Frontal cortex (tissue), 3 donors: ENCODE measurements at regions not wholly inside any gene's neighbourhood (a gene's known extent, or its start where the extent isn't known, plus 50 kb on each side); places are given as distances from the start of the nearest gene placed in this dataset.

Experiments used
- DNase-seq, 2 donors: peaks; one replicate each; pipeline ENCODE4 v3.0.0; 2012; ENCODE audit warnings: low spot score in 2 of 2
- FAIRE-seq: peaks from 2 replicates; lab custom pipeline; 2012; peaks lifted over from hg19 to GRCh38; lab: Jason Lieb, UNC
- donor health status: control.
- donor health status: control.
- donor health status: control.

DNA sequence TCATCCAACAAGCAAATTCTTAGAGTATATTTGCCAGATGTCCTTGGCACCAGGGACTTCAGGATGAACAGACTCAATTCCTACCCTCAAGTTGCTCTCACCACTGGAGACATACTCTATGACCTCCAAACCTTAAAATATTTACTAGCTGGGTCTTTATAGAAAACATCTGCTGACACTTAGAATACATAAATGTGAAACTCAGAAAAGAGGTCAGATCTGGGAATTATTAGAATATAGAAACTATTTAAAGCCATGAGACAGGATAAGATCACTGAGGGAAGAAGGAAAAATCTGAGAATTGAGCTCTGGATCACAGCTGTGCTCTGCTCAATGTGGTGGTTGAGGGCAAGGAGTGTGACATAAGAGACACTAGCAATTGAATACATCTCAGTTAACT, 695.4 kb upstream of the UBE2E2 start:
- no peak for FAIRE-seq
- DNase-seq, result no peak

DNA sequence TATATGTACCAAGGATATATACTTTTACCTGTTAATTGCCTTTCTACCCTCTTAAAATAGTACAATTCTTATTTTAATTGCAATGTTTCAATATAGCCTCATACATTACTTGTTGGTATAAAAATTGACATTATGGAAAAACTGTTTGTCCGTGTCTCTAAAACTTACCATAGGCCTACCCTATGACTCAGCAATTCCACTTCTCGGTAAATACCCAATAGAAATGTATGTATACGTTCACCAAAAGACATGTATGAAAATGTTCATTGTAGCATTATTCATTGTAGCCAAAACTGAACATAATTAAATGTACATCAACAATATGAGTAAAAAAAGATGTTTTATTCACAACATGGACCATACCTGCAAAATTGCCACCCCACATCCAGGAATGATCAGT, 679.2 kb upstream of the UBE2E2 start:
- DNase-seq, result no peak
- FAIRE-seq, result no peak

DNA sequence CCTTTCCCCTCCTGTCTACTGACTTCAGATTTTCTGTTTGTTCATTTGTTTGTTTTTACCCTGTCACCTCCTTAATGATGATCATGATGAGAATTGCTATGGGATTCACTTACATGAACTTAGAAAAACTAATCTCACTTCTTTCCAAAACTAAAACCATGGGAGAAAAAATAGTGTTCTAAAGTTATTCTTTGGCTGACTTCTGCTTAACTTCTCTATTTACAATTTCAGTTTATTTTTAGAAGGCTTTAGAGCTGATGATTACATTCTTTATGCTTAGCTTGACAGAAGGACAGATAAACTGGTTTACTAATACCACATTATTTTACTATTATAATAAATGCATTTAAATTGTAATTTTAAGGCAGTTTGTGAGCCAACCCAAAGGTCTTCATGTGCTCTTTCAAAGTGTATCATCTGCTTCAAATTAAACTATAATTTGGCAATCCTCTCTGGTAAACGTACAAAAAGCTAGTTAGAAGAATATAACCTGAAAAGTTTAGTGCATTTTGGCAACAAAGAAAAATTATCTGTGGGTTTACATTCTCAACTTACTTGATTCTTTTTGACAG, 676.8 kb upstream of the UBE2E2 start:
- no peak for DNase-seq

DNA sequence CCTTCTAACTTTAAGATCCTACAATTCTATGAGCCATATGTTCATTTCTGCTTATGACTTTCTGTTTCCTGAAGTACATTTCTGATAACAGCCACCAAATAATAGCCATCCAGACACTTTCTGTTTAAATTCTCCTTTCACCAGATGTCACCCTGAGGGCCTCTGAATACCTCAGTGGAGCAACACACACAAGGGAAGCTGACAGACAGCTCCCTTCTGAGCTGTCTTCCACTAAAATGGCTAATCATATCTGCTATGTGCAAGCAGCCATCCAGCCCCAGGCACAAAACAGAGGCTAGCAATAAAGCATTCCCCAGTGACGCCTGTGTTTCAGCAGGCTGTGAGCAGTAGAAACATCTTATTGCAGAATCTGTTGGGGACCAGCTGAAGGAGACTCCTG, 666.6 kb upstream of the UBE2E2 start:
- DNase-seq (no peak), FAIRE-seq (no peak)

More for the DNA sequence above, 676.8 kb upstream of the UBE2E2 start:
- FAIRE-seq, result no peak

DNA sequence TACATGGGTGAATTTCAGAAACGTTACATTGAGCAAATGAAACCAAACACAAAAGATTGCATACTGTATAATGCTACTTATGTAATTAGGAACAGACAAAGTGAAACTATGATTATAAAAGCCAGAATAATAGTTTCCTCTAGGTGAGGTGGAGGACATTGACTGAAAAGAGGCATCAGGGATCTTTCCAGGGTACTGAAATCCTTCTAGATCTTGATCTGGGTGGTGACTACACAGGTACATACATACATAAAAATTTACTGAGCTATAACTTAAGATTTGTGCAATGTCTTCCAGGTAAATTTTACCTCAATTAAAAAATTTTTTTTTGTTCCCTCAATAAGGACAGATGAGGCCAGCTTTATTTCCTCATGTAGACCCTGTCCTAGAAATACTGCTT, 665.6 kb upstream of the UBE2E2 start:
- no peak for DNase-seq
- FAIRE-seq, result no peak

DNA sequence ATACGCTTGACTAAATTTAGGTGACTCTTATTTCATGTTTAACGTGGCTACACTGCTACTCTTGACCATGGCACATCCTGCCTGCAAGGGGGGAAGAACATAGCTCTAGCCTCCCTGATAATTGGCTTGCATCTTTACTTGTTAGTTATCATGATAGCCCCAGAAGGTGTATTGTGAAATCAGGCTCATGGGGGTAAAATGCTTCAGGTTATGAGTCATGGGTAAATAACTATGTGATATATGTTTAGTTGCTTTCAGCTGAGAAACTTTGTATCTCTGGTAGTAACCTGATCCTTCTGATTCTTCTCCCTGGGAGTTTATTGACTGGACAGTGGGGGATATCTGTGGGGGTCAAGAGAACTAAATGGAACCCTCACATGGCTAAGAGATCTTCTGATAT, 660.8 kb upstream of the UBE2E2 start:
- FAIRE-seq (no peak), DNase-seq (no peak)

DNA sequence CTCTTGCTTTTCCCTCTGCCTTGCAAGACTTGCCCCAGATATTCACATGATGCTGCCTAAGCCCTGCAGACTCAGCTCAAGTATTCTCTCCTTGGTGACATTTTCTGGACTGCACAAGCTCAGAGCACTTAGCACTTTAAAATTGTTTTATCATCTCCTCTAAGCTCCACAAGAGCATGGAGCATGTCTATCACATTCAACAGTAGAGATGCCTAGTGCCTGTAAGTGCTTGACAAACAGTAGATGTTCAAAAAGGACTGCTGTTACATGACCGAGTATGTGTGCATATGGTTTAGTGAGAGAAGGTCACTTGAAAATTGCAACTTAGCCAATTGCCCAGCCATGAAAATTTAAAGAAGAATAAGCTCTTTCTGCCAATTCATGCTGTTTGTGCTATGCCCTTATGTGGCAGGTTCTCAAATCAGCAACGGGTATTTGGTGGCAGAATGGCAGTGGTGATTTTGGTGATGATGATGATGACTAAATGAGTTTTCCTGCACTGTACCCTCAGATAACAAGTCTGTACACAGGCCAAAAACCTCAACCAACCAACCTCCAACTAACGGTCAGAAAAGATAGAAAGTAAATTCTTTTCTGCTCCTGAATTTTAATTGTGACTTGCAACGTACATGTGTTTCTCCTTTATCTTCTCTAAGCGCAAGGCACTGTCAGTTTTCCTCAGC, 647.2 kb upstream of the UBE2E2 start:
- FAIRE-seq (no peak), DNase-seq (no peak)

DNA sequence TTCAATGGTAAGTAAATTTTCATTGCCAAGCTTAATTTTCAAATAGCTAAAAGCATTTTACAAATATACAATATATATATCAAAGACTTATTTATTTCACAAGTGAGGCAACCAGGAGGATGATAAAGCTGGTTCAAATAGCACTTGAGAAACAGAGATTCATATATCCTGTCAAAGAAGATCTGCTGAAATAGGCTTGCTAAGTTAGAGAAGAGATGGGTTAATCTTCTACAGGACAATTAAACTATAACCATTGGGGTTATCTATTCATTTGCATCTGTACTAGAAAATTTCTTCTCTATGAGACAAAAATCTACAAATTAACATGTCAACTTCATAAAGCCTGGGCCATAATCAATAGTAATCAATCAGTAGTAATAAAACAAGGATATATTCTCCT, 637.7 kb upstream of the UBE2E2 start:
- DNase-seq (no peak), FAIRE-seq (no peak)

DNA sequence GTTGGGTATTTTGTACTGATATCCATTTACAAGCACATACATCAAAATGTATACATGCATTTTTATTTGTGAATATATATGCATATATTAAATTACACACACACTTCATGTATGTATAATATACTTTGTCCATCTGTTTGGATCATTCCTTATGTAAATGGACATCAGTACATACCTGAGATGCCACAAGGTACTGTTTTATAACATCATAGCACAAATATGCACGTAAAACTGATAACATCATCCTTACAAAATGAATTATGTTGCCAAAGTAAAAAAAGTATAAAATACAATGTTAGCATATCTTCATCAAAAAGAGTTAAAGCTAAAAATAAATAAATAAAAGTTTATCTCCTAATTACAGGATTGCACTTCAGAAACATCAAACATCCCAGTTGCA, 634.8 kb upstream of the UBE2E2 start:
- no peak for FAIRE-seq
- no peak for DNase-seq

DNA sequence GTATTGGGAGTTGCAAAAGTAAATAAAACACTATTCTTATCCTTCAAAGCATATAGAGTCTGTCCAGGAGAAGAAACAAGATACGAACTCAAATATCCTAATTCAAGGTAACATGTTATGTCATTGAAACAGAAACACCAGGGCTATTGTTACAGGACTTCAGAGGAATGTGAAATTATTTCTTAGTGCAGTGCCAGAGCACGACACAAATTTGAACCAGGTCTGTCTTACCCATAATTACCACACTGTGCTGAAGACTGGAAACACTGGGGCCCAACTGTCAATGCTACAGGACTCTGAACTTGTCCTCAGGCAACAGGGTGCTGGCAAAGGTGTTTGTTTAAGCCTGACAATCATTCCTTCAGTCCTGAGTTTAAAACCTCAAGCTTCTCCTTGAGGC, 633.6 kb upstream of the UBE2E2 start:
- no peak for FAIRE-seq
- no peak for DNase-seq

DNA sequence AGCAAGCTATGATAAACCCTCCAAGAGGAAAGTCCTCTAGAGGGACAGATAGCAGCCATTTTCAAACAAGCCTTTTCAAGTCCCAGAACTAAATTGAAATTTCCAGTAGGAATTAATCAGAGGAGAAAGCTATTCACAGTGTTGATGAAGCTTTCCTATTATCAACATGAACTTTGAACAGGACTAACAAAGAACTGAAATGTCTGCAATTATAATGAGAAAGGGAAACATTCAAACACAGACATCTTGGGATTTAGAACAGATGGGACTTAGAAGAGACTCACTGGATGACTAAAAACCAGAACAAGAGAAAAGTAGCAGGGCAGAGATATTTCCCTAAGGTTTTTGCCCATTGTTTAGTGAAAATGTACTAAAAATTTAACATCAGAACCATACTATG, 622.1 kb upstream of the UBE2E2 start:
- no peak for DNase-seq

DNA sequence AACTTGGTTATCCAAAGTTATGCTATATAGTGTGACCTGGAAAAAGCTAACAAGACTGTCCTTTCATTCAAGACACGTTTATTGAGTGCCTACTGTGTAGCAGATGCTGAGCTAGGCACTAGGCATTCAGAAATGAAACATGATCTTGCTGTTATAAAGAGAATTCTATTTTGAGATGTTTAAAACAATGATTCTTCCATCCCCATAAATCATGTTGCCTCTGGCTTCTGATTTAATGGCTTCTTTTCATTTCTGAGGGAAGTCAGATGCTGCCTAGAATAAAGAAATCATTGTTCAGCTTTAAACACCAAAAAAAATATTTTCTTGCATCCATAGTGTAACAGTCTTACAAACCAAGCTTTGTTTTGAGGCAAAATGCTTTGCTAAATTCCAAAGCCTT, 620.9 kb upstream of the UBE2E2 start:
- no peak for DNase-seq
- no peak for FAIRE-seq

More for the DNA sequence above, 622.1 kb upstream of the UBE2E2 start:
- FAIRE-seq, result no peak

DNA sequence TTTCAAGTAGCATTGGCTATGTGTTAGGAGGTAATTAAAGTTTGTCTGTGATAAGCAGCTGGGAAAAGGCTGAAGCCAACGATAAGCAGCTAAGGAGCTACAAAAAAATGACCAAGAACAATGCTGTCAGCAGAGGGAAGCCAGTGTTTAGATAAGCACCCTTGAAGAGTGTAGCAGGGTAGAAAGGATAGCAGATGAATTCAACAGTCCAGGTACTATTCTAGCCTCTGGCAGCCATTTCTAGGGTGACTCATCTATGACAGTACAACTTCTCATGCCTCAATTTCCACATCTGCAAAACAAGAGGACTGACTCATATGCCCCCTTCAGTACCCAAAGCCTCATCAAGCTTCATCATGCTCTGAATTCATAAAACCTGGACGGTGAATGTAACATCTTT, 617.6 kb upstream of the UBE2E2 start:
- no peak for DNase-seq
- FAIRE-seq, result no peak

DNA sequence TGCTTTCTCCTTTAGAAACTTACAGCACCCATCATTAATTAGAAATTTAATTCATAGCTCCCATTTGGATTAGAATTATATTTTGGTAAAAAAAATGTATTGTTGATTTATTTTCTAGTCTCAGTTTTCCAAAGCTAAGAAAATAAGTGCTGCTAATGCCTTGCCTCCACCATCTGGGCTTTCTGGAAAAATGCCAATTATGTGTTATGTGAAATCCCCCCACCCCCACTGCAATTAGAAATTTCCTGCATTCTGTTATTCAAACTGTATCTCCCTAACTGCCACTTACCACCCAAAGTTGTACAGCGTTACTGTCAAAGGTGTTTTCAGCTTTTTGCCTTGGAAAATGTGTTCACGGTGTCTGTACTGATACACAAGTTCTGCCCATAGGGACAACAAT, 617.2 kb upstream of the UBE2E2 start:
- FAIRE-seq, result no peak
- DNase-seq, result no peak

DNA sequence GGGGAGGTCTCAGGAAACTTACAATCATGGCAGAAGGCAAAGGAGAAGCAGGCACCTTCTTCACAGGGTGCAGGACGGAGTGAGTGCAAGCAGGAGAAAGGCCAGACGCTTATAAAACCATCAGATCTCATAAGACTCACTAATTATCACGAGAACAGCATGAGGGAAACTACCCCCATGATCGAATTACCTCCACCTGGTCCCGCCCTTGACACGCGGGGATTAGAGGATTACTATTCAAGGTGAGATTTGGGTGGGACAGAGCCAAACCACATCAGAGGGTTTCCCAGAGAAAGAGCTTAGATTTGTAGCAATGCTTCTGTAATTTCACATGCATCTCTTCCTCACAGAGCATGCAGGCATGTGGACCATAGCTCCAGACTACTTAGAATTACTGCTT, 615.7 kb upstream of the UBE2E2 start:
- DNase-seq (no peak), FAIRE-seq (no peak)

DNA sequence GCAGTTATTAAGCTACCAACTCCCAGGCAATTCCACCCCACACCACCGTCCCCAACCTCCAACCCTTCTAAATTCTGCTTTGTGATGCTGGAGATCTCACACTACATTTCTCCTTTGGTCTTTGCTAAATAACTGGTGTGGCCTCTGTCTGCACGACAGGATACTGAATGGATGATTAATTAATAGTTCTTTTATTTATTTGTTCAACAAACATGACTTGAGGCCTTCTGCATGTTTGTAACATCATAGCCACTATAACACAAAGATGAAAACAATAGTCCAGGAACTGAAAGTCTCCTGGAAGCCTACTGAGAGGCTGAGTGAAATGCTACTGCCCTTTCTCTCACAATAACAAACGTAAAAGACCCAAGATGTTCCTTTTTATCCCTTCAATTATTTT, 609.5 kb upstream of the UBE2E2 start:
- FAIRE-seq (no peak), DNase-seq (no peak)

DNA sequence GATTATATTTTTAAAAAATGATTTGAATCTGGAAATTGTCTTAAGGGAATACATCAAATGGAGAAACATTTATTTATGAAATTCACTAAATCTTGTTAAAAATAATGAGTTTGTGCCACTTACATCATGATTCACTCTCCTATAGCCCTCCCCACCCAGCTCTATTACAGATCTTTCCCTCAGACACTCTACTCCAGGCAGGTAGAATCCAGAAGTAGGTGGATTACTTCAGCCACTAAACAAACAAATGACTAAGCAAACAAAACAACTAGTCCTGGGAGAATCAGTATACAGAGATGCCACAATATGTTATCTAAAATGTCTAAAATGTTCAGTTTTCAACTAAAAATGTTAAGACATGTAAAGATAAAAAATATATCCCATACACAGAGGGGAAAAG, 608.1 kb upstream of the UBE2E2 start:
- FAIRE-seq (no peak), DNase-seq (no peak)

DNA sequence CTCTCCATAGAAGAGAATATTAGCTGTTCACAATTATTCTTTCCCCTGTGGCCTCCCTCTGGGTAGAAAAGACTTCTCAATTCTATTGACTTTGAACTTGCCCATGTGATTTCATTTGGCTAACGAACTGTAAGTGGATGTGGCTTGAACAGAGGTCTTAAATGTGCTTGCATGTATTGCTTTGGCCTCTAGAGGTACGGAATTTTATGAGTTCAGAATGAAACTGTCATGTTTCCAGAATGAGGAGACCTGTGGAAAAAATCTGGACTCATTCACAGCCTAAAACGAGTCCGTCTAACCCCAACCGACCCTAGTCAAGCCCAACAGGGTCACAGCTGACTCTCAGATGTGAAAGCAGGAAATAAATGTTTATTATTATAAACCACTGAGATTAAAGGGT, 596.7 kb upstream of the UBE2E2 start:
- no peak for FAIRE-seq
- DNase-seq, result no peak

DNA sequence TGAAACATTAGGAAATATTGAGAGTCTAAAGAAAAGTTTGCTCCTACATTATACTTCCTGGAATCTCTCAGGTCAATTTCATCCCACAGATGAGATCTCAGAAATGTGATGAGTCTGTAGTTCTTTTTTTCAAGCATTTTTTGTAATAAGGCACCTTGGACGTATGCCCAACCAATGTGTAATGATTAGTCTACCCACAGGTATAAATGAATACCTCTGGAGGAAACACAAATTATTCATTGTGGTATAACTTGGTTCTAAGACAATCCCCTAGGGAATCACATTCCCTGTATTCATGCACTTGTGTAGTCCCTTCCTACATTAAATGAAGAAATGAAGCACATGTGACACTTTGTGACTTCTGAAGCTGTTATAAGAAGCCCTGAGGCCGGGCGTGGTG, 596.2 kb upstream of the UBE2E2 start:
- DNase-seq, result no peak
- FAIRE-seq, result no peak

DNA sequence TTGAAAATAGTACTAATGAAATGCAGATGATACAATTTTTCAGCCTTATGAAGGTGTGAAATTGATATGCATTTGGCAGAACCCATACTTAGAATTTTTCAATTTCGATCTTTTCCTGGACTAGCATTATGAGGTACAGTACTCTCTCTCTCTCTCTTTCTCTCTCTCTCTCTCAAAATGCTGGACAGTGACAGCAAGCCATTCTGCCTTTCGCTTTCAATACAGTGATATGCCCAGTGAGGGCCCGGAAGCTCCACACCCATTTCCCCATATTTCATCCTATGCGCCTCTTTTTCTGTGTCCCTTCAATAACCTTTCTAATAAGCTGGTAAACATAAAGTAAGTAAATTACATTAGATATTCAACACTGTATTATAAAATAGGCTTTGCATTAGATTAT, 595.0 kb upstream of the UBE2E2 start:
- DNase-seq, result no peak
- FAIRE-seq, result no peak

DNA sequence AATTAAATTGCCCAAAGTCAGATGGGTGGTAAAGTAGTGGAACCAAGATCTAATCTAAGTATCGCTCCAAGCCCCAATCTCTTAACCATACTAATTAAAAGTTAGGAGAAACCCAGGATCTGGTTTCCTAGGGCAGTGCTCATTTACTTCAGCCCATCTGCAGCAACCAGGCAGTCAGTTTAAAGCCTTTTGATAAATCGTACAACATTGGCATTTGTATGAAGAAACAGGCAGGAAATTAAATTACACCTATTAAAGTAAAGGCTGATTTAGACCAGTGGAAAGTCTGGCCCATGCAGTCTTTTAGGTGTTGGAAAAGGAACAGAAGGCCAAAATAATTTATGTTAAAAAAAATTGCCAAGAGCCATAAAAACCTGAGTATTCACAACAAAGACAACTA, 594.4 kb upstream of the UBE2E2 start:
- FAIRE-seq, result no peak
- DNase-seq, result no peak

DNA sequence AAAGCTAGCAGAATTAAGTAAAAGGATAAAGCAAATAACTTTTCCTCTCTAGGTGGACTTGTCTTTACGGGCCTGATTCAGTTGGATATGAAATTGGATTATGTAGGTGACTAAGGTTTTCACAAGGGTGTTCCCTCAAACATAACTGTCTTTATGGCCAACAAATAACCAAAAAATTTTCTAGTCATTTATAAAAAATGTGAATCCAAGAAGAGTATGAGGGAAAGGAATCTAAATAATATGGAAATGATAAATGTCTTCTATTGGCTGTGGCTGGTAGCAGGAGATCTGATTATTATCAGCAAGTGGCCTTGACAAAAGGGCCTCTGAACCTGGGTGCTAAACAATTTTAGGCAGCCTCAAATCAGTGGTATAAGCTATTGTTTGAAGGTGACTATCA, 594.0 kb upstream of the UBE2E2 start:
- no peak for FAIRE-seq
- DNase-seq, result no peak
